Calu3 (cell line): ENCODE measurements at regions not wholly inside any gene's neighbourhood (a gene's known extent, or its start where the extent isn't known, plus 50 kb on each side); places are given as distances from the start of the nearest gene placed in this dataset.

Experiments
- BruUV-seq: library from RNA; stranded (reverse); fragments of 400-500 nt; replicated peaks from 2 replicates; lab custom pipeline; 2021; lab: Mats Ljungman, UMichigan
- CTCF ChIA-PET: fragments of 300-600 bp; sonication (Branson Sonifier 250); formaldehyde crosslinking; loops from one replicate; lab custom pipeline; 2022; ENCODE audit warnings: antibody characterized with exemption; lab: Charles Lee
- DNase-seq: peaks from one replicate; pipeline ENCODE4 v3.0.0; 2022
- H3K27ac Mint-ChIP-seq: one replicate; pipeline ENCODE4 v1.8.0; 2022; ENCODE audit warnings: mixed read lengths; ENCODE audit not compliant: unreplicated experiment
- H3K27me3 Mint-ChIP-seq: one replicate; pipeline ENCODE4 v1.8.0; 2022; ENCODE audit warnings: mixed read lengths; ENCODE audit not compliant: unreplicated experiment
- H3K36me3 Mint-ChIP-seq: one replicate; pipeline ENCODE4 v1.8.0; 2022; ENCODE audit warnings: mild to moderate bottlenecking, moderate library complexity, mixed read lengths; ENCODE audit not compliant: insufficient read depth, unreplicated experiment
- H3K4me1 Mint-ChIP-seq: one replicate; pipeline ENCODE4 v1.8.0; 2022; ENCODE audit warnings: mild to moderate bottlenecking, low read depth, mixed read lengths; ENCODE audit not compliant: unreplicated experiment
- H3K4me3 Mint-ChIP-seq: one replicate; pipeline ENCODE4 v1.8.0; 2022; ENCODE audit warnings: mild to moderate bottlenecking, low read depth, moderate library complexity, mixed read lengths; ENCODE audit not compliant: unreplicated experiment
- H3K9me3 Mint-ChIP-seq: one replicate; pipeline ENCODE4 v1.8.0; 2022; ENCODE audit warnings: low read depth, mixed read lengths; ENCODE audit not compliant: unreplicated experiment
- CTCF ChIP-seq: fragments of 200-600 bp; IDR thresholded peaks from one replicate; pipeline ENCODE4 v1.8.0; 2022; ENCODE audit warnings: antibody characterized with exemption; ENCODE audit not compliant: unreplicated experiment
- intact Hi-C: fragments of 100-400 bp; cut with micrococcal nuclease; formaldehyde crosslinking; loops from one replicate; pipeline ENCODE4 v1.10.0; 2022; ENCODE audit not compliant: unreplicated experiment

GRCh38 chr22:49136041-49136815 is 691.4 kb downstream of the BRD1 start:
- CTCF ChIA-PET = no interaction called here
- H3K36me3 Mint-ChIP-seq = peaks cover 5% of the 10 kb centered on the region
- no peak for DNase-seq
- intact Hi-C loops = no loop called here
- no peaks in the 10 kb centered on the region for H3K4me1 Mint-ChIP-seq
- TF ChIP-seq CTCF = no peak
- H3K27ac Mint-ChIP-seq = no peak overlapping the region
- H3K9me3 Mint-ChIP-seq = peaks cover 17% of the 10 kb centered on the region
- no peaks in the 10 kb centered on the region for H3K27me3 Mint-ChIP-seq
- BruUV-seq = no TSS peak
- H3K4me3 Mint-ChIP-seq = no peak overlapping the region

GRCh38 chr22:49134076-49134475 is 693.6 kb downstream of the BRD1 start:
- no peaks in the 10 kb centered on the region for H3K4me1 Mint-ChIP-seq
- no peaks in the 10 kb centered on the region for H3K27me3 Mint-ChIP-seq
- BruUV-seq = no TSS peak
- peaks cover 17% of the 10 kb centered on the region for H3K9me3 Mint-ChIP-seq
- H3K27ac Mint-ChIP-seq = no peak overlapping the region
- peaks cover 5% of the 10 kb centered on the region for H3K36me3 Mint-ChIP-seq
- TF ChIP-seq CTCF = no peak
- CTCF ChIA-PET = no interaction called here
- no peak for DNase-seq
- intact Hi-C loops = no loop called here
- no peak overlapping the region for H3K4me3 Mint-ChIP-seq

GRCh38 chr22:49133541-49133940 is 694.1 kb downstream of the BRD1 start:
- H3K4me1 Mint-ChIP-seq = no peaks in the 10 kb centered on the region
- CTCF ChIA-PET = no interaction called here
- no peak overlapping the region for H3K4me3 Mint-ChIP-seq
- H3K36me3 Mint-ChIP-seq = peaks cover 5% of the 10 kb centered on the region
- H3K27ac Mint-ChIP-seq = no peak overlapping the region
- H3K9me3 Mint-ChIP-seq = peaks cover 16% of the 10 kb centered on the region
- DNase-seq = no peak
- H3K27me3 Mint-ChIP-seq = no peaks in the 10 kb centered on the region
- no peak for TF ChIP-seq CTCF
- intact Hi-C loops = no loop called here
- no TSS peak for BruUV-seq

- intact Hi-C loops = no loop called here
- no TSS peak for BruUV-seq
- Mint-ChIP-seq H3K4me3 (no peak overlapping the region), H3K36me3 (peaks cover 5% of the 10 kb centered on the region), H3K27ac (no peak overlapping the region), H3K4me1 (no peaks in the 10 kb centered on the region), H3K9me3 (peaks cover 12% of the 10 kb centered on the region), H3K27me3 (no peaks in the 10 kb centered on the region)
- TF ChIP-seq CTCF = no peak
- CTCF ChIA-PET = no interaction called here
- DNase-seq = no peak
Observed at GRCh38 chr22:49132009-49132408, 695.7 kb downstream of the BRD1 start.
